ENCODE measurements at regions not wholly inside any gene's neighbourhood (a gene's known extent, or its start where the extent isn't known, plus 50 kb on each side); places are given as distances from the start of the nearest gene placed in this dataset.

GRCh38 chr2:81991282-81991681 lies 1686.7 kb upstream of the LRRTM1 start:
- DNase-seq: no peak

GRCh38 chr2:81987370-81987769 lies 1682.8 kb upstream of the LRRTM1 start:
- DNase-seq: no peak

DNA sequence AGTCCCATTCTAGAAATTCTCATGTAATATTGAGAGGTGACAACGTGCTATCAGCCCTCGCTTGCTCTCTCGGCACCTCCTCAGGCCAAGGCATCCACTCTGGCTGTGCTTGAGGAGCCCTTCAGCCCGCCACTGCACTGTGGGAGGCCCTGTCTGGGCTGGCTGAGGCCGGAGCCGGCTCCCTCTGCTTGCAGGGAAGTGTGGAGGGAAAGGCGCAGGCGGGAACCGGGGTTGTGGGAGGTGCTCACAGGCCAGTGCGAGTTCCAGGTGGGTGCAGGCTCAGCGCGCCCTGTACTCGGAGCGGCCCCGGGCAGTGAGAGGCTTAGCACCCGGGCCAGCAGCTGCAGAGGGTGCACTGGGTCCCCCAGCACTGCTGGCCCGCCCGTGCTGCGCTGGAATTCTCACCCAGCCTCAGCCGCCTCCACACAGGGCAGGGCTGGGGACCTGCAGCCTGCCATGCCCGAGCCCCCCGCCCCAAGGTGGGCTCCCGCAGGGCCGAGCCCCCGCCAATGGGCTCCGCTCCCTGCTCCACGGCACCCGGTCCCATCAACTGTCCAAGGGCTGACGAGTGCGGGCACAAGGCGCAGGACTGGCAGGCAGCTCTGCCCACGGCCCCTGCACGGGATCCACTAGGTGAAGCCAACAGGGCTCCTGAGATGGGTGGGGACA lies 1680.6 kb upstream of the LRRTM1 start:
- no peak for DNase-seq

- DNase-seq: no peak
Measured at GRCh38 chr2:81981585-81981984, 1677.0 kb upstream of the LRRTM1 start.

- no peak for DNase-seq
Measured at GRCh38 chr2:81979086-81979485, 1674.5 kb upstream of the LRRTM1 start.

DNA sequence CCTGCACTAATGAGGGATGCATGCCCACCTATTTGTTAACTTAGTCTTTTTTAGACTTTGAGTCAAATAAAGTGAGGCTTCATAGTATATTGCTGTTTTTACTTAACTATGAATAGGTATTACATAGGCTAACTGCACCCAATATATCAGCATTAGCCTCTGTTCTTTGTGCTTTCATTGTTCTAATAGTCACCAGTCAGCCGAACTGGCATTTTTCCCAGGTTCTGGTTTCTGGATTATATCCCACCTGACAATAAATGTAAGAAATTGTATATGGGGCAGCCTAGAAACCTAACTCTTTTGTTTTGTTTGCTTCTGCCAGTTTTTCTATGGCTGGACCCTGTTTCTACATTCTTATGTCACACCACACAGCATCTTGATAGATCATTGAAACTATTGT lies 1672.4 kb upstream of the LRRTM1 start:
- DNase-seq: no peak

GRCh38 chr2:81974216-81974615 lies 1669.7 kb upstream of the LRRTM1 start:
- no peak for DNase-seq

DNA sequence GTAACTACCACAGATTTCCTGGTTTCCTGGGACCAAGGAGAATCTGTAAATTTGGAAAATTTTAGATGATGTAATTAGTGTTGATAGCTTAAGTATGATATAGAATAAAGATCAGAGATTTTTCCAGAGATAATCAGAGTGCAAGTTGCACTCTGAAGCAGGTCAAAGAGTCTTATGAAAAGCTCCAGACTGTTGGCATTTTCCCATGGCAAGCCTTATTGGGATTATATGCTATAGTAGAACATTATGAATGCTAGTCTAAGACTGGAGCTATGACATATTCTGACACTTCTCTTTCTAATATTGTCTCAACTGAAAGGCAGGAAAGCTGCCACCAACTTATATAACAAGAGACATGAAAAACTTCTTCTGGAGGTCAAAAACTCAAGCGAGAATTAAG lies 1638.3 kb upstream of the LRRTM1 start:
- no peak for DNase-seq

DNA sequence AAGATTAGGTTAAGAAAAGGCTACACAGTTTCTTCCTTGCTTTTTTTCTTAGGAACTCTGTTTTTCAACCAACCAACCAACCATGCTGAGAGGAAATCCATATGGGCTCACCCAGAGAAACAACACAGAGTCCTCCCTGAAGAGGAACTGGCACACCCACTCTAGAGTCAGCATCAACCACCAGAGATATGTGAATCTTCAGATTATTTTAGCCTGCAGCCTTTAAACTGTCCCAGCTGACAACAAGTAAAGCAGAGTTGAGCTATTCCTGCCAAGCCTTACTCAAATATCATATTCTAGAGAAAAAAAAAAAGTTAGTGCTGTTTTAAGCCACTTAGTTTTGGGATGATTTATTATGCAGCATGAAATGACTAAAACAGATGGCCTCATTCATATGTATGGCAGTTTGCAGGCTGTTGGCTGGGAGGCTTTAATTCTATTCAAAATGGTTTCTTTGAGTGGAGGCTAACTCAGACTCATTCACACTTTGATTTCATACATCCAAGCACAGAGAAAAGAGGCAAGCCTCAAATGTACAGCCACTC lies 1637.7 kb upstream of the LRRTM1 start:
- no peak for DNase-seq

DNA sequence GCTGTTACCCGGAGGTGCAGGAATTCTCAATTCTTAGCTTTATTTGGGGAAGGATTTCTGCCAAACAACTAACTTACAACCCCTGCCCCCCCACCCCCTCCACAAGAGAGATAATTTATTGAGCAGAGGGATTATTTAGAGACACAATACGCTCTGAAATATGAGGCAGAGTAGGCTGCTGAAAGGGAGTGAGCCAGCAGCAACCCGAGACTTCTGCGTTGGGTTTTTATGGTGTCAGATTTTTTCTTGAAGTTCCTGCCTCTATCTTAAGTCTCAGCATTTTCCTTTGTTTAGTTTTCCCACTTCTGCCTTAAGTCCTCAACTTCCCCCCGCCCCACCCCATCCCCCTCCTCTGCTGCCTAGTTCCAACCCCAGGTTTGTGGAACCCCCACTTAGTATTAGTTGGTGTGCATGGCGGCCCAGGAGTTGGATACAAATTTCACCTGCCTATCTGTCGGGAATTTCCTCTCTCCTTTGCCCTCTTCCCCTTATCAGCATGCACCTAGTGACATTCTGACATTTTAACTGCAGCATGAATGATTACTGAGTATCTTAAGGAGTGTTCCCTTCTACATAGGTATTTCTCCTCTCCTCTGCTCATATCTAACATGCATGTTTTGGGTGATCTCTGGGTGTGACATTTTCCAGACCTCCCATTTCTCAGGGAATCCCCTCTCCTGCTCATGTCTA lies 1635.9 kb upstream of the LRRTM1 start:
- no peak for DNase-seq

DNA sequence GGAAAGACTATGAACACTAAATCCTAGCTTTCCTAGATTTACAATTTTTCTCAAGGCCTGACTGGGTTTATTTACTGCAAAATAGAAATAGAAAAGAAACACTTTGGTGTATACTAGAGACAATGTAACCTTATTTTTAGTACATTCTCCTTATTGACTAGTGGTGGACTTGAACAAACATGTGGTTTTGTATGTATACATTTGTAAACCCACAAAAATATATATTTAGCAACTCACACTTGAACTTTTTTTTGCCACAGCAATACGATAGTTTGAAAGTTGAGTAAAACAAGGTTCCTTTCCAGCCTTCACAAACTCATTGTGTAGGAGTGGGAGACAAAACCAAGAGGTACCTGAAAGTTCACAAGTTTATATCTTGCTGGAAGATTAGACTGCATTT lies 1633.4 kb upstream of the LRRTM1 start:
- DNase-seq: no peak

DNA sequence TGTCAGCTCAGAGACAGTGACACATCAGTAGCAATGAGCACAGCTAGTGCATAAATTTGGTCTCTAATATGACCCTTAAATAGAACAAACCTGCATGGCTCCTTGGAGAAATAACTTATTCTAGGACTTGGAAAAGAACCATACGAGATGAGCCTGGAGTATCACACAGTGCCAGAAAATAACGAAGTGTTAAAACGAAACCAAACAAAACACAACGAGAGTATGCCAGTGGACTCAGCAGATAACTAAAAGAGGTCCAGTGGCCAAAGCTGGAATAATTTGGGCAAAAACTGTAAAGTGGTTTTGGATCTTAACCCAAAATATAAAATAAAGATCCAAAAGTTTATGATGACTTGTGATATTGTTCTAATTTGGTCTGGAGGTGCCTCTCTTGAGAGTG lies 1599.0 kb upstream of the LRRTM1 start:
- DNase-seq: no peak

DNA sequence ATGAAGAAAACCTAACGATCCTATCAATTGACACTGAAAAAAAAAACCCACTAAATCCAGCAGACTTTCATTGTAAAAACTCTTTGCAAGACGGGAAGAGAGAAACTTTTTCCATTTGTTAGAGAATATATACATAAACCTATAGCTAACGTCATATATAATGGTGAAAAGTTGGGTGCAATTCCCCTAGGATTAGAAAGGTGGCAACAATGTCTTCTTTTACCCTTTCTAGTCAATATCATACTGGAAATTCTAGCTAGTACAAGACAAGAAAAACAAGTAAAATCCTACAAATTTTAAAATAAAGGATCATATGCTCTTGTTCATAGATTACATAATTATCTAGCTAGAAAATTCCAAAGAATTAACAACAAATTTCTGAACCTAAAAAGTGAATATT lies 1596.5 kb upstream of the LRRTM1 start:
- DNase-seq: no peak

DNA sequence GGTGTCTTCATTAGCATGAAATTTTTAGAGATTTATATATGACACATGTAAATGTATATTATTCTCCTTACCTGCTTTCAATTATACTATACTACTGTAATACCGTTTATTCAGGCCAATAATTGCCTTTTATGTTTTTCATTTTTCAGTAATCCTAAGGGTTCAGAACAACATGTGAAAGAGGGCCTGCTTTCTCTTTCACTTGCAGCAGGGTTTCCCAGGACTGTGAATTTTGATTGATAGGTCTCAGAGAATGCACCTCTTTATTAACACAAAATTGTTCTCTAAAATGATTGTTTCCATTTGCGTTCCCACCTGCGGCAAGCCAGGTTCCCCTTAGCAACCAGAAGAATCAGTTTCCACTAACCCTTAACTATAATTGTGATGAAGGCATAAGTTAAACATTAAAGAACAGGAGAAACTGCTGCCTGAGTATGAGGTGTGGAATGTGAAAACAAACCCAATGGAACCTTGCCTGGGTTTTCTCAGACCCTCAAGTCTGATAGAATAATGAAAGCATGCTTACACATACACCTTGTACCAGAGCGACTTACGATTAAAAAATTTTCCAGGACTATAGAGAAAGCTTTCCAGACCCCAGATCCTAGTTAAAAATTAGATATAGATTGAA lies 1591.2 kb upstream of the LRRTM1 start:
- DNase-seq: no peak

- no peak for DNase-seq
Measured at GRCh38 chr2:81894451-81894990, 1590.0 kb upstream of the LRRTM1 start.

DNA sequence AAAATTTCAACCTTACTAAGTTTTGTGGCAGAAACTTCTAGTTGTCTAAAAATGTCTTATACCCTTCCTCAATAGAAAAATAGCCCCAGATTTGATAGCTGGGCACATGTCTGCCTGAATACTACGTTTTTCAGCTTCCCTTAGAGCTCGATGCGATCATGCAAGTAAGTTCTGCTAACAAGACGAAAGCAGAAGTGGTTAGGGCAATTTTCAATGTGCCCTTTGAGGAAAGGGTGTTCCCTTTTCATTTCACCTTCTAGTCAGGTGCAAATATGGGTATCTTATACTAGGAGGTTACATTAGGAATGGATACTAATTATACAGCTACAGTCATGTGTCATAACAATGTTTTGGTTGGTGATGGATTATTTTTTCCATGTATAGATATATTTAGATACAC lies 1572.1 kb upstream of the LRRTM1 start:
- DNase-seq: no peak

- no peak for DNase-seq
Measured at GRCh38 chr2:81872006-81872405, 1567.5 kb upstream of the LRRTM1 start.

GRCh38 chr2:81870119-81870518 lies 1565.6 kb upstream of the LRRTM1 start:
- no peak for DNase-seq

DNA sequence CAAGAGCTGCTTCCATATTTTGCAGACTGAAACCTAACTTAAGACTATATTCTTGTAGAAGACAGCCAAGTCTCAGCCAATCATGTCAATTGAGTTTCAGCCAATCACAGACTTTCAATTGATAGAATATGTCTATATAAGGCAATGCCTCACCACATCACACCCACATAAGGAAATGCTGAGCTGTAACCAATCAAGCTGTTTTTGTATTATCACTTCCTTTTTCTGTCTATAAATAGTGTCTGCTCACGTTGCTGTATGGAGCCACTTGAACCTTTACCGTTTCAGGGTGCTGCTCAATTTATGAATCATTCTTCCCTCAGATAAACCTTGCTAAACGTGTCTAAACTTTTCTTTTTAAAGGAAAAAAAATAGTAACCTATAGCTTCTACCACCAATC lies 1554.4 kb upstream of the LRRTM1 start:
- DNase-seq: no peak

DNA sequence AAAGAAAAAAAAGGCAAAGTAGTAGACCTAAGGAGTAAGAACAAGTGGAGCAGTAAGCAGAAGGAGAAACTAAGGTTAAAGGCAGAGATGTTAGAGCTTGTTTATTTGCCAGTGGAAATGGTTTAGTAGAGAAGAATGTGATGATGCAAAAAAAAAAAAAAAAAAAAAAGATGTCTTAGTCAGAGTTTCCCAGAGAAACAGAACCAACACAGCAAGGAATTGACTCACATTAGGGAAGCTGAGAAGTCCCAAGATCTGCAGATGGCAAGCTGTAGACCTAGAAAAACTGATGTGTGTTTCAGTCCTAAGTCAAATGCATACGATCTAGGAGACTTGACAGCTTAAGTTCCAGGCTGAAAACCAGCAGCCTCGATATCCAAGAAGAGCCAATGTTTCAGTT lies 1548.8 kb upstream of the LRRTM1 start:
- no peak for DNase-seq

DNA sequence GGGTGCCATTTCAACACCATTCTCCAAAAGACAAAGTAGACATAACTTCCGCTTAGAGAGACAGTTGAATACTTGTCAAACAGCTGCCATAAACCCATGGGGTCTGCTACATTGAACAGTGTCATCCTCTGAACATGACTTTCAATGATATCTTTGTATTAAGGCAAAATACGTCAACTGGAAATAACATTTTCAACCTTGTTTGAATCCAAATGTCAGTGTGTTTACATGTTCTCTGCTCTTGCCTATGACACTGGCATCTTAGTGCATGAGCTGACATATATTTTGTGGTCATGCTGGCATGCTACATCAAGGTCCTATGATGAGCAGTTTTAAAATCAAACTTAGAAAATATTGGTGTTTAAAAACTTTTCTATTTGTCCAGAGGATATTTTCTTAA lies 1548.1 kb upstream of the LRRTM1 start:
- DNase-seq: no peak

GRCh38 chr2:81839780-81840179 lies 1535.2 kb upstream of the LRRTM1 start:
- no peak for DNase-seq

Data from amygdala (tissue), 56 donors.